ENCODE measurements at regions not wholly inside any gene's neighbourhood (a gene's known extent, or its start where the extent isn't known, plus 50 kb on each side); places are given as distances from the start of the nearest gene placed in this dataset.

GRCh38 chr13:24574847-24575246 lies 62.3 kb upstream of the PARP4 start:
- Histone ChIP-seq H3K79me2 (ENCODE audit: control insufficient read depth, insufficient read depth, low read length) (no peaks in the 10 kb centered on the region), H3K9ac (replicated peaks; ENCODE audit: extremely low read depth, insufficient read depth, low read length) (no peak overlapping the region), H3K4me3 (replicated peaks in 1 of 3; ENCODE audit: insufficient read depth in 1 of 3, low read depth in 1 of 3, low read length in 3 of 3) (no peak overlapping the region), H3K27ac (ENCODE audit: insufficient read depth, low read depth, low read length) (no peak overlapping the region), H3K4me2 (ENCODE audit: insufficient read depth, low read length) (no peak overlapping the region), H4K20me1 (replicated peaks; ENCODE audit: control insufficient read depth, extremely low read depth, insufficient read depth, low read length) (no peaks in the 10 kb centered on the region), H3K4me1 (ENCODE audit: control insufficient read depth, extremely low read depth, insufficient read depth, low read length) (no peaks in the 10 kb centered on the region), H3K36me3 (ENCODE audit: control insufficient read depth in 2 of 2, extremely low read depth in 1 of 2, insufficient read depth in 2 of 2, low read length in 2 of 2) (no peaks in the 10 kb centered on the region), H2AFZ (ENCODE audit: low read depth, low read length) (no peak overlapping the region), H3K27me3 (ENCODE audit: control insufficient read depth in 2 of 2, insufficient read depth in 2 of 2, low read length in 2 of 2) (no peaks in the 10 kb centered on the region), H3K9me3 (replicated peaks; ENCODE audit: control insufficient read depth, insufficient read depth, low read length) (no peaks in the 10 kb centered on the region), H3K9me1 (replicated peaks; ENCODE audit: control insufficient read depth, extremely low read depth, insufficient read depth, low read length) (no peaks in the 10 kb centered on the region)
- no TSS peak for BruUV-seq (replicated peaks)
- ChIA-PET CTCF (no interaction called here), POLR2A (no interaction called here)
- FAIRE-seq (no peak), DNase-seq (ENCODE audit: low read depth, low spot score) (no peak)
- intact Hi-C loops (cut with micrococcal nuclease) (no loop called here), dilution Hi-C loops (cut with MboI; ENCODE audit: extremely low pct_ligation_motif_present, low sequenced_read_pairs) (no loop called here)
- TF ChIP-seq MAX (IDR thresholded peaks at IDR 0.05; ENCODE audit: insufficient read depth, insufficient read length) (no peak), EZH2 (IDR thresholded peaks at IDR 0.05; ENCODE audit: borderline replicate concordance, low read depth, low read length, severe bottlenecking) (no peak), POLR2A (IDR thresholded peaks at IDR 0.05; ENCODE audit: low read depth, low read length) (no peak), FOS (IDR thresholded peaks at IDR 0.05; ENCODE audit: borderline replicate concordance, insufficient read depth, low read length) (no peak), GATA2 (IDR thresholded peaks at IDR 0.05; ENCODE audit: insufficient read depth, insufficient read length, low read depth, low read length) (no peak), JUN (IDR thresholded peaks at IDR 0.05; ENCODE audit: borderline replicate concordance, insufficient read depth, insufficient read length, low read depth) (no peak), MYC (IDR thresholded peaks at IDR 0.05; ENCODE audit: low read depth, low read length) (no peak), CTCF (IDR thresholded peaks at IDR 0.05; ENCODE audit: extremely low read depth in 1 of 2, insufficient read depth in 1 of 2, low read depth in 1 of 2, low read length in 2 of 2) (no peak), POLR2AphosphoS5 (IDR thresholded peaks at IDR 0.05; ENCODE audit: insufficient read depth, low read depth, low read length) (no peak)

All from endothelial cell of umbilical vein (primary cell).